ENCODE measurements at regions not wholly inside any gene's neighbourhood (a gene's known extent, or its start where the extent isn't known, plus 50 kb on each side); places are given as distances from the start of the nearest gene placed in this dataset.

DNA sequence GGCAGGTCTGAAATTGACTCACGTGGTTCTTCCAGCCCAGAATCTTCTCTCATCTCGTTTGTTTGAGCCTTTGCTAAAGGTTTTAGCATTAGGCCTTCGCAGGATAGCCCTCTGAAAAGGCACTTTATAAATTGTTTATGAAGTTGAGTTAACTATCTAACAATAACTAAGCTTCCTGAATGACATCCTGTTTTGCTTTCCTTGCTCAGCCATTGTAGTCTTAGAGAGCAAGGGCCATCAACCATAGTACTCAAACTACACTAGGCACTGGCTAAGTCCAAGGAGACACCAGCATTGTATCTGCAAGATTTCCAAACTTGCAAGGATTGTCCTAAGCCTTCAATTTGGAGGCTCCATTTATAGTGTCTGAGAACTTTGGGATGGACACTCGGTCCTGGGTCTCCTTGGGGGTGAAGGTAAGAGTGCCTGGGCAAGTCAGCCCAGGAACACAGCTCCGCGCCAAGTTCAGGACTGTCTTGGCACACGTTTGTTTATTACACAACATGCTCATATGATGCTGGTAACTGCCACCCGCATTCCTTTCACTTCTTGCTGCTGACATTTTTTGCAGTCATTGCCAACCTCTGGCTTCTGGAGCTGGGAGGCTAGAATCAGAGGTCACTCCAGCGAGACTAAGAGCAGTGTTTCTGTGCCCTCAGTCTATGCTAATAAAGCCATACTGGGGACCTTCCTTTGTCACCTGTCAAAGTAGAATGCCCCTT lies 151.1 kb downstream of the ESM1 start:
- TF ChIP-seq SIN3A (IDR thresholded peaks at IDR 0.05; ENCODE audit: borderline replicate concordance, insufficient read depth, low read length) (no peak), POLR2AphosphoS5 (IDR thresholded peaks at IDR 0.05; ENCODE audit: low read depth, low read length) (no peak)

All from PFSK-1 (cell line).